GM23248 (cell line): ENCODE measurements at regions not wholly inside any gene's neighbourhood (a gene's known extent, or its start where the extent isn't known, plus 50 kb on each side); places are given as distances from the start of the nearest gene placed in this dataset.

Experiments used
- DNase-seq: peaks from one replicate; pipeline ENCODE4 v3.0.0-alpha.2; 2015
- H2AFZ ChIP-seq: fragments of 200-600 bp; sonication (generic); 2 replicates; pipeline ENCODE4 v1.6.1; 2016; ENCODE audit warnings: antibody characterized with exemption
- H3F3A ChIP-seq: fragments of 200-600 bp; sonication (generic); 2 replicates; pipeline ENCODE4 v1.6.1; 2016; ENCODE audit warnings: mild to moderate bottlenecking, antibody characterized with exemption, mixed run types; ENCODE audit not compliant: insufficient read depth
- H3K27ac ChIP-seq: fragments of 200-600 bp; sonication (generic); 2 replicates; pipeline ENCODE4 v1.5.1; 2016; ENCODE audit warnings: mild to moderate bottlenecking
- H3K27me3 ChIP-seq: fragments of 200-600 bp; sonication (generic); replicated peaks from 2 replicates; pipeline ENCODE4 v1.6.1; 2016; ENCODE audit warnings: mild to moderate bottlenecking; ENCODE audit not compliant: insufficient read depth
- H3K36me3 ChIP-seq: fragments of 200-600 bp; sonication (generic); 2 replicates; pipeline ENCODE4 v1.6.1; 2016; ENCODE audit warnings: low read depth, mild to moderate bottlenecking
- H3K4me1 ChIP-seq: fragments of 200-600 bp; sonication (generic); 2 replicates; pipeline ENCODE4 v1.6.1; 2016; ENCODE audit warnings: mild to moderate bottlenecking; ENCODE audit not compliant: insufficient read depth
- H3K4me2 ChIP-seq: fragments of 200-600 bp; sonication (generic); one replicate; pipeline ENCODE4 v1.6.1; 2016; ENCODE audit warnings: mild to moderate bottlenecking; ENCODE audit not compliant: unreplicated experiment
- H3K4me3 ChIP-seq: fragments of 200-600 bp; sonication (generic); 2 replicates; pipeline ENCODE4 v1.5.1; 2016; ENCODE audit warnings: mild to moderate bottlenecking
- H3K79me2 ChIP-seq: fragments of 200-600 bp; sonication (generic); 2 replicates; pipeline ENCODE4 v1.6.1; 2016; ENCODE audit warnings: mild to moderate bottlenecking; ENCODE audit not compliant: insufficient read depth
- H3K9ac ChIP-seq: fragments of 200-600 bp; sonication (generic); 2 replicates; pipeline ENCODE4 v1.6.1; 2016; ENCODE audit warnings: mild to moderate bottlenecking
- H3K9me2 ChIP-seq: fragments of 200-600 bp; sonication (generic); 2 replicates; pipeline ENCODE4 v1.6.1; 2016; ENCODE audit warnings: mixed run types, mild to moderate bottlenecking, moderate library complexity; ENCODE audit not compliant: insufficient read depth
- H3K9me3 ChIP-seq: fragments of 200-600 bp; sonication (generic); one replicate; pipeline ENCODE4 v1.6.1; 2017; ENCODE audit warnings: low read depth
- H4K20me1 ChIP-seq: fragments of 200-600 bp; sonication (generic); 2 replicates; pipeline ENCODE4 v1.6.0; 2016; ENCODE audit not compliant: insufficient read depth
- EZH2 ChIP-seq: fragments of 200-600 bp; sonication (generic); IDR thresholded peaks from 2 replicates; pipeline ENCODE4 v1.6.1; 2018; ENCODE audit warnings: antibody characterized with exemption, mild to moderate bottlenecking; ENCODE audit not compliant: insufficient read depth, poor library complexity, severe bottlenecking
- EZH2phosphoT487 ChIP-seq: fragments of 200-600 bp; sonication (generic); IDR thresholded peaks from 2 replicates; pipeline ENCODE4 v1.6.1; 2018; ENCODE audit warnings: antibody characterized with exemption, moderate library complexity, mild to moderate bottlenecking, low read depth; ENCODE audit not compliant: insufficient read depth
- WGBS, 2 experiments: methylation state at CpG; one replicate each; pipeline ENCODE4 v1.1.6; 2015 to 2017; ENCODE audit warnings: low lambda C conversion rate in 2 of 2, low coverage in 1 of 2; ENCODE audit errors: missing lambda C conversion rate in 2 of 2; 5-methylcytosine and 5-hydroxymethylcytosine counted together
- in situ Hi-C: fragments of 300-500 bp; cut with MboI; formaldehyde crosslinking; loops from 2 replicates; pipeline ENCODE4 v1.15.0; 2020

DNA sequence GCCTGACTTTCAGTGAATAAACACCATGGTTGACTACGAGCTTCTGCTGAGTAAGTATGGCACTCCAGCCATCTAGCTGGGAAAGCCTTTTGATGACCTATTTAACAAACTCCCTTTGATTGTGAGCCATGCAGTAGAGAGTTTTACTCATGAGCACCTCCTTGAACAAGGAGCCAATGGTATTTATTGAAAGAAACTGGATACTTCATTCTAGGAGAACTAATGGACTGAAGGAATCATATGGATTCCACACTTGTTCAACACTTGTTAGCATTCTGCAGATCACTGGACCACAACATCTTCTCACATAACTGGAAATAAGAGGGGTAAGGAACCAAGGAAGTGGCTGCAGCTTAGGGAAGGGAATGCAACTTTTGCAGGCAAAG lies 320.9 kb upstream of the ETAA1 start:
- Histone ChIP-seq H3K27ac (no peak overlapping the region), H3F3A (no peaks in the 10 kb centered on the region), H3K9me3 (no peaks in the 10 kb centered on the region), H3K27me3 (no peaks in the 10 kb centered on the region), H3K4me3 (no peak overlapping the region), H3K4me1 (no peaks in the 10 kb centered on the region), H3K4me2 (no peak overlapping the region), H4K20me1 (no peaks in the 10 kb centered on the region), H3K79me2 (no peaks in the 10 kb centered on the region), H2AFZ (no peak overlapping the region), H3K9me2 (no peaks in the 10 kb centered on the region), H3K36me3 (no peaks in the 10 kb centered on the region), H3K9ac (no peak overlapping the region)
- 47 to 65% methylated on average over 1 of the region's 1 CpG for WGBS, 2 experiments
- DNase-seq: no peak
- no peak for TF ChIP-seq EZH2phosphoT487
- no peak for TF ChIP-seq EZH2
- in situ Hi-C loops: no loop called here

DNA sequence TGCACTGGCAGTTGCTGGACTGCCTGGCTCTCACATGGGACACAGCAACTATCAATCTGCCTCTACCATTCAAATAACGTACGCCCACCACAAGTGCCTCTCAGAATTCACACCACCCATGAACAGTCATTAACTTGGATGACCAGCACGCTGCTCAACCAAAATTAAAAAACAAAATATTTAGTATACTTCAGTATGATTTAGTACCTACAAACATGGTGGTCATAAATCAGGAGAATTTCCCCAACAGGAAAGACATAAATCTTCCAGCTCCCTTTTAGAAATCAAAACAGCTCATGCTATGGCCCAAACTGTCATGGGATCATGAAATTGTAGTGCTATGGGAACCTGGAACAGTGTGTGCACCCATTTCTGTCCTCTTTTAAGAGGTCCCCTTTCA lies 317.4 kb upstream of the ETAA1 start:
- no peak overlapping the region for H3K4me2 ChIP-seq
- no peaks in the 10 kb centered on the region for H4K20me1 ChIP-seq
- no peaks in the 10 kb centered on the region for H3K36me3 ChIP-seq
- H3K27ac ChIP-seq: no peak overlapping the region
- DNase-seq: no peak
- no peak overlapping the region for H3K9ac ChIP-seq
- no peaks in the 10 kb centered on the region for H3K27me3 ChIP-seq
- H2AFZ ChIP-seq: no peak overlapping the region
- no peaks in the 10 kb centered on the region for H3K79me2 ChIP-seq
- WGBS, 2 experiments: 66 to 68% methylated on average over 3 of the region's 3 CpGs
- no peaks in the 10 kb centered on the region for H3K9me3 ChIP-seq
- H3K4me1 ChIP-seq: no peaks in the 10 kb centered on the region
- H3F3A ChIP-seq: no peaks in the 10 kb centered on the region
- H3K4me3 ChIP-seq: no peak overlapping the region
- no peak for TF ChIP-seq EZH2phosphoT487
- TF ChIP-seq EZH2: no peak
- in situ Hi-C loops: no loop called here
- no peaks in the 10 kb centered on the region for H3K9me2 ChIP-seq

DNA sequence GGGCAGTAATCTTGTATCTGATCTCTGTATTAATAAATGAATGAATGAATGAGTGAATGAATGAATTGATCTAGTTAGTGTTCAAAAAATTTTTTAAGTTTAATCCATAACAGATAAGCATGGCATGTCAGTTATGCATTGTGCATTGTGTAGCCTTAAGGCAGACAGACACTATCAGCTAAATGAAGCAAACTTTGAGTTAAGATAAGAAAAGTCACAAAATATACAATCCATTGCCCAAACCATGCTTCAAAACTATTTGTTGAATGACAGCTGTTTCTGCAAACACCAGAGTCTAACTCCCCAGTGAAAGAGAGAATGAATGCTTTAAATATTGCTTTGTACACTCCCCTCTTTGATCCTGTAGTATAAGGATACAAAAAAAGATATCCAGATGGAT lies 314.3 kb upstream of the ETAA1 start:
- in situ Hi-C loops: no loop called here
- Histone ChIP-seq H4K20me1 (no peaks in the 10 kb centered on the region), H3K9me3 (no peaks in the 10 kb centered on the region), H3F3A (no peaks in the 10 kb centered on the region), H3K36me3 (no peaks in the 10 kb centered on the region), H3K79me2 (no peaks in the 10 kb centered on the region), H3K9me2 (no peaks in the 10 kb centered on the region), H3K9ac (no peak overlapping the region), H3K27me3 (no peaks in the 10 kb centered on the region), H3K4me2 (no peak overlapping the region), H3K27ac (no peak overlapping the region), H3K4me3 (no peak overlapping the region), H3K4me1 (no peaks in the 10 kb centered on the region), H2AFZ (no peak overlapping the region)
- no peak for DNase-seq
- TF ChIP-seq EZH2phosphoT487 (no peak), EZH2 (no peak)

DNA sequence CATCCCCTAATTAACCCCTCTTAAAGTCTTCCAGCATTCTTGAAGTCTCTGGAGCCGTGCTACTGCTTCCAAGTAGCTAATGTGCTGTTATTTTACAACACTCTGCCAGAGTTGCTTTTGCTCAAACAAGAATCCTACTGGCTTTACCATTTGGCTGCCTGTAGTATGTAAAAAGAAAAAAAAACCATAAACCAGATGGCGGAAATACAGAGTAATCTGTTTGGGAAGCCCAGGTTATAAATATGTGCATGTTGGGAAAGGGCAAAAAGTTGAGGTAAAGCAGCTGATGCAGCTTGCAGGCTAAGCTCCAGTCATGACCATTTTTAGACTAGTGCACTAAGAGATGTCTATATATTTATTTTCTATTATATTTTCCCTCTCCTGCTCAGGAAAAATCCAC lies 313.2 kb upstream of the ETAA1 start:
- in situ Hi-C loops: no loop called here
- Histone ChIP-seq H3K27ac (no peak overlapping the region), H3K4me3 (no peak overlapping the region), H4K20me1 (no peaks in the 10 kb centered on the region), H2AFZ (no peak overlapping the region), H3K27me3 (no peaks in the 10 kb centered on the region), H3K9me3 (no peaks in the 10 kb centered on the region), H3F3A (no peaks in the 10 kb centered on the region), H3K9ac (no peak overlapping the region), H3K36me3 (no peaks in the 10 kb centered on the region), H3K4me2 (no peak overlapping the region), H3K79me2 (no peaks in the 10 kb centered on the region), H3K9me2 (no peaks in the 10 kb centered on the region), H3K4me1 (no peaks in the 10 kb centered on the region)
- TF ChIP-seq EZH2: no peak
- no peak for TF ChIP-seq EZH2phosphoT487
- no peak for DNase-seq
- 24 to 26% methylated on average over 2 of the region's 2 CpGs for WGBS, 2 experiments

DNA sequence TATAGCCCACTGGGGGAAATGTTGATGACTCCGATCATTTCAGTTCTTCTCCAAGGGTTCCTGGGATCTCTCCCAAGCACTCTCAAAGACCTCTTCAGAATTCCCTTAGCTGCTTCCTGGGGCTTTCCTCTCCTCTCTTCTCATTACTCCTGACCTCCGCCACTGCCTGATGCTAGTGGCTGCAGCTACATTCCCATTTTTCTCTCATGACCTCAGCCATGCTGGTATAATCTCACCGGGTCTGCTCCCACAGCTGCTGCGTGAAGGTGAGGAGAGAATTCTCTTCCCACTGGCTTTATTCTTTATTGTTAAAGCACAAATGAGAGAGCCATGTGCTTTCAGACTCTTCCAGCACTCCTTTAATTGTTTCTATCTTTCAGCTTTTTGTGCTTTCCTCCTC lies 312.0 kb upstream of the ETAA1 start:
- no peaks in the 10 kb centered on the region for H3F3A ChIP-seq
- in situ Hi-C loops: no loop called here
- no peaks in the 10 kb centered on the region for H4K20me1 ChIP-seq
- no peaks in the 10 kb centered on the region for H3K36me3 ChIP-seq
- no peak for TF ChIP-seq EZH2phosphoT487
- TF ChIP-seq EZH2: no peak
- H3K9ac ChIP-seq: no peak overlapping the region
- H3K4me1 ChIP-seq: no peaks in the 10 kb centered on the region
- no peak overlapping the region for H3K4me2 ChIP-seq
- DNase-seq: no peak
- H3K4me3 ChIP-seq: no peak overlapping the region
- H3K9me3 ChIP-seq: no peaks in the 10 kb centered on the region
- no peaks in the 10 kb centered on the region for H3K9me2 ChIP-seq
- WGBS, 2 experiments: 50 to 53% methylated on average over 4 of the region's 4 CpGs
- no peaks in the 10 kb centered on the region for H3K79me2 ChIP-seq
- H2AFZ ChIP-seq: no peak overlapping the region
- H3K27me3 ChIP-seq: no peaks in the 10 kb centered on the region
- H3K27ac ChIP-seq: no peak overlapping the region
